ENCODE measurements at regions not wholly inside any gene's neighbourhood (a gene's known extent, or its start where the extent isn't known, plus 50 kb on each side); places are given as distances from the start of the nearest gene placed in this dataset.

GRCh38 chr1:79877086-79877485 is 870.6 kb upstream of the ADGRL4 start:
- no peak for DNase-seq
- Mint-ChIP-seq H3K4me3 (no peak overlapping the region), H3K4me1 (ENCODE audit: low read depth) (no peaks in the 10 kb centered on the region), H3K36me3 (ENCODE audit: low read depth) (no peaks in the 10 kb centered on the region), H3K9me3 (peaks cover 4% of the 10 kb centered on the region; the same call in 1 of the 2 replicates), H3K27ac (no peak overlapping the region), H3K27me3 (ENCODE audit: insufficient read depth) (no peaks in the 10 kb centered on the region)
- TF ChIP-seq, protein P1, sequence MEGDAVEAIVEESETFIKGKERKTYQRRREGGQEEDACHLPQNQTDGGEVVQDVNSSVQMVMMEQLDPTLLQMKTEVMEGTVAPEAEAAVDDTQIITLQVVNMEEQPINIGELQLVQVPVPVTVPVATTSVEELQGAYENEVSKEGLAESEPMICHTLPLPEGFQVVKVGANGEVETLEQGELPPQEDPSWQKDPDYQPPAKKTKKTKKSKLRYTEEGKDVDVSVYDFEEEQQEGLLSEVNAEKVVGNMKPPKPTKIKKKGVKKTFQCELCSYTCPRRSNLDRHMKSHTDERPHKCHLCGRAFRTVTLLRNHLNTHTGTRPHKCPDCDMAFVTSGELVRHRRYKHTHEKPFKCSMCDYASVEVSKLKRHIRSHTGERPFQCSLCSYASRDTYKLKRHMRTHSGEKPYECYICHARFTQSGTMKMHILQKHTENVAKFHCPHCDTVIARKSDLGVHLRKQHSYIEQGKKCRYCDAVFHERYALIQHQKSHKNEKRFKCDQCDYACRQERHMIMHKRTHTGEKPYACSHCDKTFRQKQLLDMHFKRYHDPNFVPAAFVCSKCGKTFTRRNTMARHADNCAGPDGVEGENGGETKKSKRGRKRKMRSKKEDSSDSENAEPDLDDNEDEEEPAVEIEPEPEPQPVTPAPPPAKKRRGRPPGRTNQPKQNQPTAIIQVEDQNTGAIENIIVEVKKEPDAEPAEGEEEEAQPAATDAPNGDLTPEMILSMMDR (IDR thresholded peaks at IDR 0.05), result no peak

DNA sequence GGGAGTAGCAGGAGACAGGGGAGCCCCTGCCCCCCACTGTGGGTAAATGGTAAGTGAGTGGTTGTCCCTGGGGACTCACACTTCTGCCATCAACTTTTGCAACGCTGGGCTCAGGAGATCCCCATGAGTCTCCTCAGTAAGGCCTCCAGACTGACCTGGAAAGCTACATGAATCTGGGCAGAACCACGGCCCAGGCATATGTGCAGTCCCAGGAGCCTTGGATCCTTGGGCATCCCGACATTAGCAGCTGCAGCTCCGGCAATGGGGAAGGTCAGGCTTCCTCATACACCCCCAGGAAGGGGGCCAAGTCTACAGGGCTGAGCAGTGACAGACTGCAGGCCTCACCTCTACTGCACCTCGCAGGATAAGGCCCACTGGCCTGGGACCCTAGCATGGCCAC is 868.7 kb upstream of the ADGRL4 start:
- TF ChIP-seq, protein P1 (IDR thresholded peaks at IDR 0.05), result no peak

DNA sequence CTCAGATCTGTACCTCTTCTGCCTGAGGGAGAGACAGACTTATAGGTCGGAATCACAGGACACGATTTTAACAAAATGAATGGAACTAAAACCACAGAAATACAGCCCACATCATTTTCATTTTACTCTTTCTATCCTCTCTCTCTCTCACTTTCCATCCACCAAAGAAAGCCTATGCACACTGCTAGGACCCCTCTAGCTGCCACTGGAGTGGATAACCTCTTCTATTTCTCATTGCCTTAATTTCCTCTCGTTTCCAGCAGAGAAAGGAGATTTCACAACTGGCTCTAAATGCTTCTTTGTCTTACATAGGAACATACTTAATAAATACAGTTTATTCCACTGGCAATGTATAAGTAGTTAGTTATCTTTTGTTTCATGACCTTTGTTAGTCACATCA is 867.8 kb upstream of the ADGRL4 start:
- DNase-seq, result no peak
- H3K36me3 Mint-ChIP-seq (ENCODE audit: low read depth), result no peaks in the 10 kb centered on the region
- H3K27ac Mint-ChIP-seq, result no peak overlapping the region
- peaks cover 4% of the 10 kb centered on the region; the same call in 1 of the 2 replicates for H3K9me3 Mint-ChIP-seq
- TF ChIP-seq, protein P1 (IDR thresholded peaks at IDR 0.05), result no peak
- H3K27me3 Mint-ChIP-seq (ENCODE audit: insufficient read depth), result no peaks in the 10 kb centered on the region; the same call in 1 of the 2 replicates
- H3K4me3 Mint-ChIP-seq, result no peak overlapping the region
- H3K4me1 Mint-ChIP-seq (ENCODE audit: low read depth), result no peaks in the 10 kb centered on the region

More for the DNA sequence above, 868.7 kb upstream of the ADGRL4 start:
- DNase-seq, result no peak
- peaks cover 4% of the 10 kb centered on the region; the same call in 1 of the 2 replicates for H3K9me3 Mint-ChIP-seq
- no peaks in the 10 kb centered on the region for H3K4me1 Mint-ChIP-seq (ENCODE audit: low read depth)
- H3K27ac Mint-ChIP-seq, result no peak overlapping the region
- no peaks in the 10 kb centered on the region for H3K27me3 Mint-ChIP-seq (ENCODE audit: insufficient read depth)
- no peak overlapping the region for H3K4me3 Mint-ChIP-seq
- no peaks in the 10 kb centered on the region for H3K36me3 Mint-ChIP-seq (ENCODE audit: low read depth)

GRCh38 chr1:79859212-79859948 is 852.9 kb upstream of the ADGRL4 start:
- H3K27me3 Mint-ChIP-seq (ENCODE audit: insufficient read depth), result no peaks in the 10 kb centered on the region
- peak overlapping the region; percentile 14; the same call in 1 of the 2 replicates for H3K4me3 Mint-ChIP-seq

GRCh38 chr1:79852004-79852403 is 845.5 kb upstream of the ADGRL4 start:
- H3K27me3 Mint-ChIP-seq (ENCODE audit: insufficient read depth), result no peaks in the 10 kb centered on the region
- TF ChIP-seq, protein P1 (IDR thresholded peaks at IDR 0.05), result peak; percentile 48; the same call in 1 of the 2 replicates
- no peaks in the 10 kb centered on the region for H3K9me3 Mint-ChIP-seq
- H3K4me1 Mint-ChIP-seq (ENCODE audit: low read depth), result no peaks in the 10 kb centered on the region
- H3K4me3 Mint-ChIP-seq, result no peak overlapping the region
- no peak for DNase-seq
- no peaks in the 10 kb centered on the region for H3K36me3 Mint-ChIP-seq (ENCODE audit: low read depth)
- H3K27ac Mint-ChIP-seq, result no peak overlapping the region

More at GRCh38 chr1:79859212-79859948, 852.9 kb upstream of the ADGRL4 start:
- H3K9me3 Mint-ChIP-seq, result no peaks in the 10 kb centered on the region
- TF ChIP-seq, protein P1 (IDR thresholded peaks at IDR 0.05), result no peak
- peak; percentile 61 for DNase-seq
- peaks cover 25% of the 10 kb centered on the region for H3K4me1 Mint-ChIP-seq (ENCODE audit: low read depth)
- H3K27ac Mint-ChIP-seq, result peak overlapping the region; percentile 43
- peaks cover 4% of the 10 kb centered on the region for H3K36me3 Mint-ChIP-seq (ENCODE audit: low read depth)

Measured in HFFc6 (cell line).